HFF-Myc (cell line): ENCODE measurements at regions not wholly inside any gene's neighbourhood (a gene's known extent, or its start where the extent isn't known, plus 50 kb on each side); places are given as distances from the start of the nearest gene placed in this dataset.

Source experiments
- DNase-seq: peaks from one replicate; pipeline ENCODE4 v3.0.0-alpha.2; 2011; ENCODE audit warnings: low read depth; ENCODE audit errors: extremely low read depth
- H3K4me3 ChIP-seq: replicated peaks from 2 replicates; pipeline ENCODE4 v1.5.1; 2011; ENCODE audit warnings: low read depth, mild to moderate bottlenecking, control low read depth, low read length
- CTCF ChIP-seq: IDR thresholded peaks from 2 replicates; pipeline ENCODE4 v1.5.1; 2012; ENCODE audit warnings: mild to moderate bottlenecking, low read depth, low read length, control low read depth; ENCODE audit errors: missing control alignments

GRCh38 chr13:90742381-90742780, 605.1 kb upstream of the MIR17HG start:
- no peak for DNase-seq
- TF ChIP-seq CTCF, result no peak
- no peak overlapping the region for H3K4me3 ChIP-seq

GRCh38 chr13:90746230-90746629, 601.3 kb upstream of the MIR17HG start:
- DNase-seq, result no peak
- no peak for TF ChIP-seq CTCF
- no peak overlapping the region for H3K4me3 ChIP-seq

- DNase-seq, result no peak
- TF ChIP-seq CTCF, result no peak
- H3K4me3 ChIP-seq, result no peak overlapping the region
These were observed 597.5 kb upstream of the MIR17HG start for GRCh38 chr13:90750021-90750420.

DNA sequence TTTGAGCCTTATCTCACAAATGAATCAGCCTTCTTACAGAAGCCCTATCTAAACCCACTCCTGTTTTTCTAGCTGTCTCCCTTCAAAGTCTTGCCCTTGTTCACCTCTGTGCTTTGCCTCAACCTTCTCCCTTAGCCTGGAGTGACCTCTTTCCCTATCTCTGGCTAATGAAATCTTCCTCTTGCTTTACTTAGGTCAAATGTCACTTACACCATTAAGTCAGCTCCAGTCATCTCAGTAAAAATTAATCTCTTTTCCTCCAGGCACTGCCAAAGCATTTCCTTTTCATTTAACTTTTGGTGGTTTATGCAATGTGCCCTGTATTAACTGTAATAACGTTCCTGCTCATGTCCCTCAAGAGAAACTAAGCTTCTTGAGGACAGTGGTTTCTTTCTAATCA, 596.5 kb upstream of the MIR17HG start:
- no peak overlapping the region for H3K4me3 ChIP-seq
- no peak for DNase-seq
- TF ChIP-seq CTCF, result no peak

DNA sequence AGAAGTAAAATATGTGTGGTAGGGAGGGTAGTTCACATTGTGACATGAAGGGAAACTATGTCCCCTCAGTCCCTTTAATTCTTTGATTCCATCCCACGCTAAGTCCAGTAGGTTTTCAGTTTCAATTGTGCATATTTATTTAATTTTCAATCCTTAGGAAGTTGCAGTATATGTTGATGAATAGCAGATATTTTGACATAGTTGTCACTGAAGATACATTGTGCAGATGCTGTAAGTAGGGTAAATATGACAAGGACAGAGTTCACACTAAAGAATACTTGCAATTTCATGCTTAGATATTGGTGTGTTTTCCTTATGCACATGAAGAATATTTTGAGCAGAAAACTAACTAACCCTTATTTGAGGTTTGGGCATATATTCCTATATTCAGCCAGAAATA, 595.4 kb upstream of the MIR17HG start:
- no peak overlapping the region for H3K4me3 ChIP-seq
- no peak for TF ChIP-seq CTCF

DNA sequence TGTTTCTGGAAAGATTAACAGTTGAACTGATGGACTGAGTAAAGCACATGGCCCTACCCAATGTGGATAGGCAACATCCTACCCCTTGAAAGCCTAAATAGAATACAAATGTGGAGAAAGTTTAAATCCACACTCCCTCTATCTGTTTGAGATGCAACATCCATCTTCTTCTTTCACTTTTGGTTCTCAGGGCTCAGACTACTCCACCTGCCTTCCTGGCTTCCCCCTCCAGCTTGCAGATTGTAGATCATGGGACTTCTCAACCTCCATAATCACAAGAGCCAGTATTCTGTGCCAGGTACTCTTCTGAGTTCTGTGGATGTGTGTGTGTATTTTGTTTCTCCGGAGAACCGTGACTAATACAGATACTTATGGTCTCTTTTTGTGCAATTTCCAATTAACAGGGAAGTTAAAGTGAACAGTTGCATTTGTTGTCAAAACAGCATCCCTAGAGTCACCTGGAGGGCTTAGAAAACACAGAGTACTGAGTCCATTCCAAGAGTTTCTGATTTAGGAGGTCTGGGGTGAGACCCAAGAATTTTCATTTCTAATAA, 590.3 kb upstream of the MIR17HG start:
- no peak overlapping the region for H3K4me3 ChIP-seq
- TF ChIP-seq CTCF, result no peak
- no peak for DNase-seq

More for the DNA sequence above, 595.4 kb upstream of the MIR17HG start:
- no peak for DNase-seq

GRCh38 chr13:90760639-90761038, 586.8 kb upstream of the MIR17HG start:
- no peak for TF ChIP-seq CTCF
- DNase-seq, result no peak
- no peak overlapping the region for H3K4me3 ChIP-seq
